Dendritic cell treated with granulocyte-macrophage colony-stimulating factor and Interleukin-4, amounts not matched to agents 40 ng/mL and 50 ng/mL, for 4 days (primary cell): ENCODE measurements at regions not wholly inside any gene's neighbourhood (a gene's known extent, or its start where the extent isn't known, plus 50 kb on each side); places are given as distances from the start of the nearest gene placed in this dataset.

Experiments used
- H3K27ac Mint-ChIP-seq: one replicate; pipeline ENCODE4 v1.8.0; 2022; ENCODE audit warnings: mild to moderate bottlenecking, mixed read lengths
- H3K27me3 Mint-ChIP-seq: one replicate; pipeline ENCODE4 v1.8.0; 2022; ENCODE audit warnings: mild to moderate bottlenecking, mixed read lengths
- H3K36me3 Mint-ChIP-seq: one replicate; pipeline ENCODE4 v1.8.0; 2022; ENCODE audit warnings: low read depth, mixed read lengths
- H3K4me1 Mint-ChIP-seq: one replicate; pipeline ENCODE4 v1.8.0; 2022; ENCODE audit warnings: low read depth, mixed read lengths
- H3K4me3 Mint-ChIP-seq: one replicate; pipeline ENCODE4 v1.8.0; 2022; ENCODE audit warnings: mild to moderate bottlenecking, moderate library complexity, mixed read lengths
- H3K9me3 Mint-ChIP-seq: one replicate; pipeline ENCODE4 v1.8.0; 2022; ENCODE audit warnings: mixed read lengths
- intact Hi-C: fragments of 100-400 bp; cut with micrococcal nuclease; formaldehyde crosslinking; loops from one replicate; pipeline ENCODE4 v1.15.0; 2022

DNA sequence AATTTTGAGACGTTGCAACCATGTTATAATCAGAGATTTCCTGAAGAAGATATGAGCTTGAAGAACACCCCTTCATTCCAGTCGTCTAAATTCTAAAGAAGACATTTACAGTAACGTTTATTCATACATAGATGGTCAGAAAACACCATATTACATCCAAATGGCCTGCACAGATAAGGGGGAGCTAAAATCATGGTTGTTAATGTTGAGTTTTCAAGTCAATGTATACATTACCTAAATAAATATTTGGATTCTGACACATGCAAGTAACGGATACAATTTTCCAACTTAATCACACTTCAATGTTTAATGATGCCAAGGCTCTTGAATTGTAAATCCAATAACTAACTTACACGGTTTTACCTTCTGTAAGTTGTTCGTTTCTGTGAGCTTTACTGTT, 318.4 kb downstream of the SLC6A15 start:
- H3K27me3 Mint-ChIP-seq, result no peaks in the 10 kb centered on the region
- H3K4me3 Mint-ChIP-seq, result no peak overlapping the region
- no peaks in the 10 kb centered on the region for H3K36me3 Mint-ChIP-seq
- intact Hi-C loops, result no loop called here
- no peaks in the 10 kb centered on the region for H3K4me1 Mint-ChIP-seq
- H3K9me3 Mint-ChIP-seq, result no peaks in the 10 kb centered on the region
- H3K27ac Mint-ChIP-seq, result no peak overlapping the region

DNA sequence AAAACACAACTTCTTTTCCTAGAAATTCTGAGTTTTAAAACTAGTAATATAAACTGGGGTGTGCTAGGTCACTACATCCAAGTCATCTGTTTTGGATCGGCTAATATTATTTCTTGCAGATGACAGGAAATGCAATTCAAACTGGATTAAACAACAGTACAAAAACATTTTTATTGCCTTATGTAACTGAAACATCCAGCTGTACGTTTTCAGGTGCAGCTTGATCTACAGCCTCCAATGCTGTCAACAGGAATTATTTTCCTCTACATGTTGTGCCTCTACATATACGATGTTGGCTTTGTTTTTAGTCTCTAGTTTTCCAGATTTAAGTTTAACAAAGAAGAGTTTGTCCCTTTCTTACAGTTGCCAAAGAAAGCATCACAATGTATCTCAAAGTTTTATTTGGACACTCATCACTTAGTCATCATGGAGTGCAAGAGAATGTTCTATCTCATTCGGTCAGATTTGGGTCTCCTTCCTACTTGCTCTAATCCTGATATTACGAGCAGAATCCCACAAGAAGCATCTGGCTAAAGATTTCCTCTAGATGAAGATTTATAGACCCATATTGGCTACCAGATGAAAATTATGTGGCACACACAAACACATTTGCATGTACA, 326.7 kb downstream of the SLC6A15 start:
- intact Hi-C loops, result no loop called here
- Mint-ChIP-seq H3K27ac (no peak overlapping the region), H3K36me3 (no peaks in the 10 kb centered on the region), H3K27me3 (no peaks in the 10 kb centered on the region), H3K9me3 (no peaks in the 10 kb centered on the region), H3K4me3 (no peak overlapping the region), H3K4me1 (no peaks in the 10 kb centered on the region)

DNA sequence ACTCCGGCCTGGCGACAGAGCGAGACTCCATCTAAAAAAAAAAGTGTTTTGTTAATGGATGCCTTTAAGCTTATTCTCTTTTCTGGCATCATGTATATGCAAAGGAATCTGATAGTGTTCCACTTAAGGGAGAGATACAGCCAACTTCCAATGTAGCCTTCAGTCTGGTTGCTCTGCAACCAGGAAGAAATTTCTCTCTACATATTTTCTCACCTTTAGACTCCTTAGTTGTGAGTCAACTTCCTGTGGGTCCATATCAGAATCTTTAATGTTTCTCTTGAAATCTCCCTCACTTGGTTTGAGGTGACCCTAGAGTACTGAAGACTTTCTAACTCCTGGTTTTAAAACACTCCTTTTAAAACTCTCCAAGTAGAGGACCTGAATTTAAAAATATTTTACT, 340.4 kb downstream of the SLC6A15 start:
- intact Hi-C loops, result no loop called here
- no peak overlapping the region for H3K27ac Mint-ChIP-seq
- H3K9me3 Mint-ChIP-seq, result peaks cover 18% of the 10 kb centered on the region
- no peaks in the 10 kb centered on the region for H3K4me1 Mint-ChIP-seq
- no peaks in the 10 kb centered on the region for H3K36me3 Mint-ChIP-seq
- no peak overlapping the region for H3K4me3 Mint-ChIP-seq
- H3K27me3 Mint-ChIP-seq, result no peaks in the 10 kb centered on the region

DNA sequence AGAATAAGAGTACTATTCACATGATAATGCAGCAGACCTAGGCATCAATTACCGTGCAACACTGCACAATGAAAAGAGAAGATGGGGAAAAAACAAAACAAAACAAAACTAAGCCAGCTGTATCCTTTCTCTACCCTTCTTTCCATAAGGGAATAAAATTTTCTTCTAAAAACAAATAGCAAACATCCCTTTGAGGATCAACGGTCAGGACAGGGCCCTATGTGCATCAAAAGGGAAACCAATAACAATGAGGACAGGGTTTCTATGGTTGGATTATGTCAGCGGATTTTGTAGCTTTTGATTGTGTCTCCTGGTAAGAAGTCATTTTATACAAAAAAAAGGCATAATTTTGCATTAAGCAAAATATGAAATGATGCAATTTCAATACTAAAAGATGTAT, 350.3 kb downstream of the SLC6A15 start:
- Mint-ChIP-seq H3K4me1 (no peaks in the 10 kb centered on the region), H3K36me3 (no peaks in the 10 kb centered on the region), H3K27me3 (no peaks in the 10 kb centered on the region), H3K9me3 (no peaks in the 10 kb centered on the region), H3K4me3 (no peak overlapping the region), H3K27ac (no peak overlapping the region)
- intact Hi-C loops, result no loop called here

DNA sequence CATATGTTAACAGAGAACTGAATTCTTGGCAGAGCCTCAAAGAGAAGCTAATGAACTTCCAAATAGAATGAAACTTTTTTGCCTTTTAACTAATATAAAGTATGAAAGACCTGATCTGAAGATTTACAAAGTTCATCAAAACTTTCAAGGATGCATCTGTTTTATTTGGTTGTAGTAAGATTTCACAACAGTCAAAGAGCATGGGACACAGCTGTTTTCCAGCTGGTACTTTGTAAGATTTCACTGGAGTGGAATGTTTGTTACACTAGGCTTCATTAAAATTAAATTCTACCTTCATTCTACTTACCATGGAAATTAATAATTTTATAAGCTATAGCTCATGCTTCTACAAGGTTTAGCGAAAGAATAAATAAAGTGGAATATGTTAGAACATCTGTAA, 351.2 kb downstream of the SLC6A15 start:
- Mint-ChIP-seq H3K9me3 (no peaks in the 10 kb centered on the region), H3K27ac (no peak overlapping the region), H3K4me1 (no peaks in the 10 kb centered on the region), H3K36me3 (no peaks in the 10 kb centered on the region), H3K4me3 (no peak overlapping the region), H3K27me3 (no peaks in the 10 kb centered on the region)
- intact Hi-C loops, result no loop called here

DNA sequence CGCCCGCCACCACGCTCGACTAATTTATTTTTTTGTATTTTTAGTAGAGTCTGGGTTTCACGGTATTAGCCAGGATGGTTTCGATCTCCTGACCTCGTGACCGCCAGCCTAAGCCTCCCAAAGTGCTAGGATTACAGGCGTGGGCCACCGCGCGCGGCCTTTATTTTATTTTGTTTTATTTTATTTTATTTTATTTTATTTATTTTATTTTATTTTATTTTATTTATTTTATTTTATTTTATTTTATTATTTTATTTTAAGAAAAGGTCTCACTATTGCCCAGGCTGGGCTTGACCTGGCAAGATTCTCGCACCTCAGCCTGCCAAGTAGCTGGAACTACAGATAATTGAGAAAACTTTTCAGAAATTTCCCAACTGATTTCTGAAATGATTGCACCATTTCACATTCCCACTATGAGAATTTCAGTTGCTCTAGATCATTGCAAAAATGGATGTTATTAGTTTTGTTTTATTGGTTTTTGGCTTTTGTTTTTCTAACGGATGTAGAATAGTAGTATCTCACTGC, 358.3 kb downstream of the SLC6A15 start:
- intact Hi-C loops, result no loop called here
- no peak overlapping the region for H3K4me3 Mint-ChIP-seq
- H3K4me1 Mint-ChIP-seq, result no peaks in the 10 kb centered on the region
- H3K27ac Mint-ChIP-seq, result no peak overlapping the region
- H3K9me3 Mint-ChIP-seq, result no peaks in the 10 kb centered on the region
- H3K27me3 Mint-ChIP-seq, result no peaks in the 10 kb centered on the region
- H3K36me3 Mint-ChIP-seq, result no peaks in the 10 kb centered on the region

DNA sequence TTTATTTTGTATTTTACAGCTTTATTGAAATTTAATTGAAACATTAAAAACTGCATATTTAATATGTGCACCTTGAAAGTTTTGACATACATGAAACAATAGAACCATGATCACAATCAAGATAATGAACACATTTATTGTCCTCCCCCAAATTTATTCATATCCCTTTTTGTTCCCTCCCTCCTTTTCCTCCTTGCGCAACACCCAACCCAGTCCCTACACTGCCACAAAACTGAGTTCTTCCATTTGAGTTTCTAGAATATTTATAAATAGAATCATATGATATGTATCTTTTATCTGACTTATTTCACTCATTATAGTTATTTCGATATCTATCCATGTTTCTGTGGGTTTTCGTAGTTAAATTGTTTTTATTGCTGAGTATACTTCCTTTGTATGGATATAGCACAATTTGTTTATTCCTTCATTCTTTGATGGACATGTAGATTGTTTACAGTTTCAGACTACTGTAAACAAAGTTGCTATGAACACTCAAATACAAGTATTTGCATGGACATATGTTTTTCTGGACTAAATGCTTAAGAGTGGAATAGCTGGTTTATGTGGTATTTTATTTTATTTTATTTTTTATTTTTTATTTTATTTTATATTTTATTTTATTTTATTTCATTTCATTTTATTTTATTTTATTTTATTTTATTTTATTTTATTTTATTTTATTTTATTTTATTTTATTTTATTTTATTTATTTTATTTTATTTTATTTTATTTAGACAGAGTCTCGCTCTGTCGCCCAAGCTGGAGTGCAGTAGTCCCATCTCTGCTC, 359.1 kb downstream of the SLC6A15 start:
- intact Hi-C loops, result no loop called here
- H3K4me1 Mint-ChIP-seq, result no peaks in the 10 kb centered on the region

DNA sequence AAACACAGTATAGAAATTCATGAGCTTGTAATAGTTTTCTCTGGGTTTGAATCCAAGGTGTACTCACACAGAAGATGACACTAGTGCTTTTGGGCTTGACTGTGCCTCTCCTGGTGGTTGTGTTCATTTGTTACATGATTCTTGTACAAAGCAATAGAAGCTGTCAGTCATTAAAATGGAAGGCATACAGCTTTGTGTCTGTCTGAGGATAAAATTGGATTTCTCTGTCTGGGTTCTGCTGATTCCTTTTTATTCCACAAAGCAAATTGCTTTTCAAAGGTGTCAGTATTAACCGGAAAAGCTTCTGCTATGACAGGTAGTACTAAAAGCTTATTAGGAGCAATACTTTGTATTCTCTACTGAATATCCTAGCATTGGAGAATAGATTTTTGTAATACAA, 361.2 kb downstream of the SLC6A15 start:
- Mint-ChIP-seq H3K27ac (no peak overlapping the region), H3K9me3 (peaks cover 4% of the 10 kb centered on the region)

More for the DNA sequence above, 359.1 kb downstream of the SLC6A15 start:
- Mint-ChIP-seq H3K9me3 (no peaks in the 10 kb centered on the region), H3K4me3 (no peak overlapping the region), H3K27me3 (no peaks in the 10 kb centered on the region), H3K27ac (no peak overlapping the region), H3K36me3 (no peaks in the 10 kb centered on the region)

DNA sequence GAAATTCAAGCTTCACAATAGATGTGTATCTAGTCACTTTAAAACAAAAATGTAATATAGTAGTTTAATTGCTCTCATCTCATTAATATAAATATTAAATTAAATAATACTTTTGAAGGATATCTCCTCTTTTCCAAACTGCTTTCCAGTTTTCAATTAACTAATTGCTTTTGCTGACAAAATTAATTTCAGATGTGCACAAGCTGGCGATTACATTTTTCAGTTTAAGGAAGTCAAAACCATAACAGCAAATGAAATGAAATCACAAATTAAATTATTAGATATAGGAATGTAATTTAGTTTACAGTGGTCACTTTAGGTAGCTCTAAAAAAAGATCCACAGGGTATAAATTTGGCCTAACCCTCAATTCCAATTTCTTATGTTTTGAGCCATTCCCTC, 362.1 kb downstream of the SLC6A15 start:
- Mint-ChIP-seq H3K36me3 (no peaks in the 10 kb centered on the region), H3K27me3 (no peaks in the 10 kb centered on the region), H3K9me3 (peaks cover 12% of the 10 kb centered on the region), H3K4me1 (no peaks in the 10 kb centered on the region), H3K27ac (no peak overlapping the region), H3K4me3 (no peak overlapping the region)
- intact Hi-C loops, result no loop called here

More for the DNA sequence above, 361.2 kb downstream of the SLC6A15 start:
- Mint-ChIP-seq H3K4me1 (no peaks in the 10 kb centered on the region), H3K4me3 (no peak overlapping the region), H3K36me3 (no peaks in the 10 kb centered on the region), H3K27me3 (no peaks in the 10 kb centered on the region)
- intact Hi-C loops, result no loop called here

DNA sequence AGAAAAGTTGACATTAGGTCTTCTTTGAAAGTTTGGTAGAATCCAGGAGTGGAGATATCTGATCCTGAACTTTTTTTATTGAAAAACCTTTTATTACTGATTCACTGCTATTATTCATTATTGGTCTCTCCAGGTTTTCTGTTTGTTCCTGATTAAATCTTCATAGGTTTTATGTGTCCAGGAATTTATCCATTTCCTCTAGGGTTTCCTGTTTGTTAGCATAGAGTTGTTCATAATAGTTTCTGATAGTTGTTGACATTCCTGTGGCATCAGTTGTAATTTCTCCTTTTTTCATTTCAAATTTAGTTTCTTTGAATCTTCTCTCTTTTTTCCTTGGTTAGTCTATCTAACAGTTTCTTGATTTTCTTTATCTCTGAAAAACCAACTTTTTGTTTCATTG, 370.3 kb downstream of the SLC6A15 start:
- intact Hi-C loops, result no loop called here
- Mint-ChIP-seq H3K9me3 (peaks cover 23% of the 10 kb centered on the region), H3K4me3 (no peak overlapping the region), H3K27ac (no peak overlapping the region), H3K36me3 (no peaks in the 10 kb centered on the region), H3K27me3 (no peaks in the 10 kb centered on the region), H3K4me1 (no peaks in the 10 kb centered on the region)

DNA sequence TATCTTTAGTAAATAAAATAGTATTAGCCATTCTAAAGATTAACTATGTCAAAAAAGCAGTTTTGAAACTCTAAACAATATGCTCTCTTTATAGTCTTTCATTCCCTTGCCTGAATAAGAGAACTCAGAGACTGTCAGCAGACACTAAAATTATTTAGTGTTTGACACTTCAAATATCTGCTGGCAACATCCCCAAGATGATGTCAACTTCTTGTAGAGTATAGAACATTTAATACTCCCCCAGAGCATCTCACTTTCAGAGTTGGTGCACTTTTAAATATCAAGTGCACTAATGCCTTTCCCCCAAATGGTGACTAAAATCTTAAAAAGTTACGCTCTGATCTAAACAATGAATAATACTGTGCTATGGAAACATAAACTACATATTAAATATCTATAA, 374.9 kb downstream of the SLC6A15 start:
- Mint-ChIP-seq H3K27me3 (no peaks in the 10 kb centered on the region), H3K9me3 (no peaks in the 10 kb centered on the region), H3K36me3 (no peaks in the 10 kb centered on the region), H3K4me1 (no peaks in the 10 kb centered on the region), H3K4me3 (no peak overlapping the region), H3K27ac (no peak overlapping the region)
- intact Hi-C loops, result no loop called here

DNA sequence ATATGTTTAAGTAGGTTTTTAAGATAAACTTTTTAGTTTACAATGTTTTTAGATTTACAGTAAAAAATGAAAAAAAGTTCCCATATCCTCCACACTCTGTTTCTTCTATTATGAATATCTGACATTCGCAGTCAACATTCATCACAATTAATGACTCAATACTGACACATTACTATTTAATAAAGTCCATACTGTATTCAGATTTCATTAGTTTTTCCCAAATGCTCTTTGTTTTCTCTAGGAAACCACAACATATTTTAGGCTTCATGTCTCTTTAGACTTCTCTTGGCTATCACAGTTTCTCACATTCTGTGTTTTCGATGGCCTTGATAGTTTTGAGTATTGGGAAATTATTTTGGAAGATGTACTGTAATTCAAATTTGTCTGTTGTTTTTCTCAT, 399.8 kb downstream of the SLC6A15 start:
- intact Hi-C loops, result no loop called here
- peaks cover 17% of the 10 kb centered on the region for H3K4me1 Mint-ChIP-seq
- H3K36me3 Mint-ChIP-seq, result no peaks in the 10 kb centered on the region
- H3K27ac Mint-ChIP-seq, result no peak overlapping the region
- no peak overlapping the region for H3K4me3 Mint-ChIP-seq
- no peaks in the 10 kb centered on the region for H3K27me3 Mint-ChIP-seq
- H3K9me3 Mint-ChIP-seq, result no peaks in the 10 kb centered on the region

DNA sequence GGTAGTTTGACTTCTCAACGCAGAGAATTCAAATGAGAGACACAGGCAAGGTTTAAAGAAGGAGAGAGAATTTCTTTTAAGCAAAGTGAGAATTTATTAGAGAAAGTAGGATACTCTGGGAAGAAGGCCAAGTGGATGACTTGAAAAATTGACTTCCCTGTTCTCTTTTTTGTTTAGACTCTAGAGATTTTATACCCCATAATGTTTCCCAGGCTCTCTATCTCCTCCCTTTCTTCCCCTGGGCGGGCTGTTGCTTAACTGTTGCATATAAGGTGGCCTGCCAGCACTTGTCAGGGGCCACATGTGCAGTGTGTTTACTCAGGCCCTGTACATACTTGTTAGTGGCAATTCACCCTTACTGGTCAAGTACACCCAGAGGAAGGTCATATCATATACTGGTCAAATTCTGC, 403.7 kb downstream of the SLC6A15 start:
- Mint-ChIP-seq H3K36me3 (no peaks in the 10 kb centered on the region), H3K4me1 (peaks cover 19% of the 10 kb centered on the region), H3K9me3 (no peaks in the 10 kb centered on the region), H3K27me3 (no peaks in the 10 kb centered on the region), H3K27ac (no peak overlapping the region), H3K4me3 (no peak overlapping the region)
- intact Hi-C loops, result no loop called here

DNA sequence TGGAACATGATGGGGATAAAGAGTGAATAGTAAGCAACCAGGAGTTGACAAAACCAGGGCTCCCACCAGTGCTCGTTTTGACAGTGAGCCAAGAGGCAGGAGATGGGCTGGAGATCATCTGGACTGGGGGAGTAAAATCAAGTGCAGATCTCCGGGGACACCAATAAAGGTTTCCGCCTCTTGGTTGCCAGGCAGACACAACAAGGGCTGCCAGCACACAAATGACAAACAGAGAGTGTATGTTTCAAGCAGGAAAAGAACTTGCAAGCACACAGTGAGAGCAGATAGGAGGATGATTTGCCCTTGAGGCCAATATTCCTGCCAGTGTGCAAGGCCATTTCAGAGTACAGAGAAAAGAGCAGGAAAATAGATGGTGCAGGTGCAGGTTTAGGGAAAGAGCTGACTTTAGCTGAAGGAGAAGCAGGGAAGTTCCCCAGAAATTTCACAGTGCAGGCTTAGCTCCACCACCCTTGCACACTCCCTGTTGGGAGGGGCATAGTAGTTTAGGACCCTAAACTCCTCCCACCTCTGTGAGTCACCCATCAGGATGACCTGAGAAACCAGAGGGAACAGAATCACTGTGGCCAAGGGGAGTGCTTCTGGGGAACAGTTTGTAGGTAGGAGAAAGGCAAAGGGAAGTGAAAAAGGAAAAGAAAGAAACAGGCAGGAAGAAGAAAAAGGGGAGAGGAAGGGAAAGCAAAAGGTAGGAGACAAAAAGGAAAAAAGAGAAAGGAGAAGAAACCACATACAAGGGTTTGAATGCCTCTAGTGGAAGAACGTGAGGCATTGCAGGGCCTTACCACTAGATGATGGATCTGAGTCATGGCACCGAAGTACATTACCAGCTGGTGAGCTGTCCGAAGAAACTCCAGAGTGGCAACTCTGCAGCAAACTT, 404.4 kb downstream of the SLC6A15 start:
- Mint-ChIP-seq H3K4me1 (peaks cover 19% of the 10 kb centered on the region), H3K4me3 (no peak overlapping the region), H3K36me3 (no peaks in the 10 kb centered on the region), H3K27me3 (no peaks in the 10 kb centered on the region), H3K27ac (no peak overlapping the region), H3K9me3 (no peaks in the 10 kb centered on the region)
- intact Hi-C loops, result no loop called here
